Ovary (tissue), 3 donors: ENCODE measurements at regions not wholly inside any gene's neighbourhood (a gene's known extent, or its start where the extent isn't known, plus 50 kb on each side); places are given as distances from the start of the nearest gene placed in this dataset.

Source experiments
- CTCF ChIP-seq, 3 donors: fragments of 450-650 bp in 2 of 3; fragments of 200-600 bp in 1 of 3; IDR thresholded peaks; one replicate each; pipeline versions ENCODE4 v1.5.1 to v1.8.0; 2016 to 2022; ENCODE audit warnings: antibody characterized with exemption in 3 of 3, mild to moderate bottlenecking in 1 of 3
- EP300 ChIP-seq: sonication (generic); formaldehyde crosslinking; IDR thresholded peaks from one replicate; pipeline ENCODE4 v1.6.1; 2017; ENCODE audit warnings: antibody characterized with exemption
- donor health status: DM: no; HTN: no; CAD: no.

- no peak for TF ChIP-seq EP300
- TF ChIP-seq CTCF (IDR thresholded peaks at IDR 0.05): no peak
Measured at GRCh38 chr9:23011669-23012068, 565.0 kb downstream of the DMRTA1 start.
